Neural cell (in vitro differentiated cells): ENCODE measurements at regions not wholly inside any gene's neighbourhood (a gene's known extent, or its start where the extent isn't known, plus 50 kb on each side); places are given as distances from the start of the nearest gene placed in this dataset.

Experiments used
- H2AFZ ChIP-seq: fragments of 200-600, 300-800 bp; sonication (generic), shearing (Covaris generic); 2 replicates; pipeline ENCODE4 v1.6.0; 2014; ENCODE audit warnings: low read depth, mild to moderate bottlenecking, antibody characterized with exemption, low read length, moderate library complexity
- H3F3A ChIP-seq: fragments of 200-600 bp; shearing (Covaris generic); 2 replicates; pipeline ENCODE4 v1.6.1; 2016; ENCODE audit warnings: mild to moderate bottlenecking, moderate library complexity, mixed read lengths, antibody characterized with exemption, low read length; ENCODE audit not compliant: insufficient read depth, poor library complexity, severe bottlenecking
- H3K27ac ChIP-seq: fragments of 200-600, 300-800 bp; sonication (generic), shearing (Covaris generic); 2 replicates; pipeline ENCODE4 v1.5.1; 2014; ENCODE audit warnings: mild to moderate bottlenecking, low read length, moderate library complexity
- H3K27me3 ChIP-seq: fragments of 300-800, 200-600 bp; sonication (generic), shearing (Covaris generic); 2 replicates; pipeline ENCODE4 v1.6.0; 2014; ENCODE audit warnings: mild to moderate bottlenecking, low read depth, low read length, moderate library complexity; ENCODE audit not compliant: insufficient read depth
- H3K36me3 ChIP-seq: fragments of 300-800, 200-600 bp; sonication (generic), shearing (Covaris generic); 2 replicates; pipeline ENCODE4 v1.5.1; 2014; ENCODE audit warnings: mild to moderate bottlenecking, antibody characterized with exemption, low read length, moderate library complexity; ENCODE audit not compliant: insufficient read depth
- H3K4me2 ChIP-seq: fragments of 300-800, 200-600 bp; sonication (generic), shearing (Covaris generic); 2 replicates; pipeline ENCODE4 v1.6.0; 2014; ENCODE audit warnings: mild to moderate bottlenecking, low read length
- H3K4me3 ChIP-seq: fragments of 300-800, 200-600 bp; sonication (generic), shearing (Covaris generic); 2 replicates; pipeline ENCODE4 v1.5.1; 2014; ENCODE audit warnings: mild to moderate bottlenecking, low read length, moderate library complexity
- H3K79me2 ChIP-seq: fragments of 200-600 bp; shearing (Covaris generic); replicated peaks from 2 replicates; pipeline ENCODE4 v1.6.0; 2014; ENCODE audit warnings: mild to moderate bottlenecking, low read length, moderate library complexity; ENCODE audit not compliant: insufficient read depth
- H3K9ac ChIP-seq: fragments of 300-800, 200-600 bp; sonication (generic), shearing (Covaris generic); 2 replicates; pipeline ENCODE4 v1.6.1; 2016; ENCODE audit warnings: mild to moderate bottlenecking, low read length, mixed read lengths
- H3K9me2 ChIP-seq: fragments of 200-600 bp; shearing (Covaris generic); 2 replicates; pipeline ENCODE4 v1.6.1; 2016; ENCODE audit warnings: mild to moderate bottlenecking, low read length, mixed read lengths; ENCODE audit not compliant: insufficient read depth
- H3K9me3 ChIP-seq: fragments of 200-600, 300-800 bp; sonication (generic), shearing (Covaris generic); 2 replicates; pipeline ENCODE4 v1.6.1; 2016; ENCODE audit warnings: mild to moderate bottlenecking, mixed run types, low read length, moderate library complexity, mixed read lengths
- H4K20me1 ChIP-seq: fragments of 200-600 bp; shearing (Covaris generic); 2 replicates; pipeline ENCODE4 v1.6.1; 2016; ENCODE audit warnings: mild to moderate bottlenecking, mixed run types; ENCODE audit not compliant: insufficient read depth
- EP300 ChIP-seq: fragments of 450-650 bp; conservative IDR thresholded peaks from 2 replicates; pipeline ENCODE4 v1.6.1; 2014; ENCODE audit warnings: antibody characterized with exemption, mild to moderate bottlenecking, moderate library complexity; ENCODE audit not compliant: poor library complexity, severe bottlenecking
- EZH2 ChIP-seq: fragments of 200-600, 300-800 bp; shearing (Covaris generic), sonication (generic); IDR thresholded peaks from 2 replicates; pipeline ENCODE4 v1.6.1; 2014; ENCODE audit warnings: antibody characterized with exemption, low read length, borderline replicate concordance, mild to moderate bottlenecking; ENCODE audit not compliant: insufficient read depth, poor library complexity, severe bottlenecking
- MXI1 ChIP-seq: fragments of 450-650 bp; conservative IDR thresholded peaks from 2 replicates; pipeline ENCODE4 v1.6.1; 2014; ENCODE audit warnings: antibody characterized with exemption, mild to moderate bottlenecking; ENCODE audit not compliant: poor library complexity, severe bottlenecking
- POLR2AphosphoS5 ChIP-seq: IDR thresholded peaks from 2 replicates; pipeline ENCODE4 v1.6.1; 2012
- RAD21 ChIP-seq: fragments of 450-650 bp; conservative IDR thresholded peaks from 2 replicates; pipeline ENCODE4 v1.6.1; 2014; ENCODE audit warnings: antibody characterized with exemption, mild to moderate bottlenecking, moderate library complexity
- SMC3 ChIP-seq: fragments of 450-650 bp; conservative IDR thresholded peaks from 2 replicates; pipeline ENCODE4 v1.6.1; 2014; ENCODE audit warnings: antibody characterized with exemption, mild to moderate bottlenecking, moderate library complexity; ENCODE audit not compliant: poor library complexity
- TAF1 ChIP-seq: IDR thresholded peaks from 2 replicates; pipeline ENCODE4 v1.6.1; 2012; ENCODE audit warnings: low read depth
- TF ChIP-seq, protein P1 (sequence below): IDR thresholded peaks from 2 replicates; pipeline ENCODE4 v1.6.1; 2012; ENCODE audit warnings: borderline replicate concordance
- TF ChIP-seq, protein P2 (sequence below): fragments of 450-650 bp; IDR thresholded peaks from 2 replicates; pipeline ENCODE4 v1.5.1; 2014; ENCODE audit warnings: antibody characterized with exemption, mild to moderate bottlenecking, moderate library complexity; ENCODE audit not compliant: poor library complexity, severe bottlenecking

DNA sequence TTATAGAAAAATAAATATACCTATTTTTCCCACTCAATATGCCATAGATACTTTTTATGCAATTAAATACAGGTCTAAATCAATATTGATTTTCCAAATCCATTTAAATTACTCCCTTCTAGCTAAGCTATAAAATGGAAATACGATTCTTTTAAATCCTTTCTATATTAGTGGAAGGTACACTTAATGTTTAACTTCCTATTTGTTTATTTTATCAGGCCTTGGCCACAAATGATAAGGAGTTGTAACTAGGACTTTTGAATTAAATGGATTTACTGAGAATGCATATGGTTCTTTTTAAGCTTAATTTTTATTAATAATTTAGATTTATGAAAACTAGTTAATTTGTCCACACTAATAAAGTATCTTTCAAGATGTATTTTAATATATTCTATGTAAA is 517.0 kb upstream of the CHD1 start:
- Histone ChIP-seq H2AFZ (no peak overlapping the region), H3K4me2 (no peak overlapping the region), H3K36me3 (no peaks in the 10 kb centered on the region), H3K79me2 (no peaks in the 10 kb centered on the region), H3K9me2 (no peaks in the 10 kb centered on the region), H3F3A (no peaks in the 10 kb centered on the region), H4K20me1 (no peaks in the 10 kb centered on the region), H3K9ac (no peak overlapping the region), H3K4me3 (no peak overlapping the region), H3K9me3 (no peaks in the 10 kb centered on the region), H3K27me3 (no peaks in the 10 kb centered on the region), H3K27ac (no peak overlapping the region)
- TF ChIP-seq, protein P1, sequence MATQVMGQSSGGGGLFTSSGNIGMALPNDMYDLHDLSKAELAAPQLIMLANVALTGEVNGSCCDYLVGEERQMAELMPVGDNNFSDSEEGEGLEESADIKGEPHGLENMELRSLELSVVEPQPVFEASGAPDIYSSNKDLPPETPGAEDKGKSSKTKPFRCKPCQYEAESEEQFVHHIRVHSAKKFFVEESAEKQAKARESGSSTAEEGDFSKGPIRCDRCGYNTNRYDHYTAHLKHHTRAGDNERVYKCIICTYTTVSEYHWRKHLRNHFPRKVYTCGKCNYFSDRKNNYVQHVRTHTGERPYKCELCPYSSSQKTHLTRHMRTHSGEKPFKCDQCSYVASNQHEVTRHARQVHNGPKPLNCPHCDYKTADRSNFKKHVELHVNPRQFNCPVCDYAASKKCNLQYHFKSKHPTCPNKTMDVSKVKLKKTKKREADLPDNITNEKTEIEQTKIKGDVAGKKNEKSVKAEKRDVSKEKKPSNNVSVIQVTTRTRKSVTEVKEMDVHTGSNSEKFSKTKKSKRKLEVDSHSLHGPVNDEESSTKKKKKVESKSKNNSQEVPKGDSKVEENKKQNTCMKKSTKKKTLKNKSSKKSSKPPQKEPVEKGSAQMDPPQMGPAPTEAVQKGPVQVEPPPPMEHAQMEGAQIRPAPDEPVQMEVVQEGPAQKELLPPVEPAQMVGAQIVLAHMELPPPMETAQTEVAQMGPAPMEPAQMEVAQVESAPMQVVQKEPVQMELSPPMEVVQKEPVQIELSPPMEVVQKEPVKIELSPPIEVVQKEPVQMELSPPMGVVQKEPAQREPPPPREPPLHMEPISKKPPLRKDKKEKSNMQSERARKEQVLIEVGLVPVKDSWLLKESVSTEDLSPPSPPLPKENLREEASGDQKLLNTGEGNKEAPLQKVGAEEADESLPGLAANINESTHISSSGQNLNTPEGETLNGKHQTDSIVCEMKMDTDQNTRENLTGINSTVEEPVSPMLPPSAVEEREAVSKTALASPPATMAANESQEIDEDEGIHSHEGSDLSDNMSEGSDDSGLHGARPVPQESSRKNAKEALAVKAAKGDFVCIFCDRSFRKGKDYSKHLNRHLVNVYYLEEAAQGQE = no peak
- TF ChIP-seq RAD21 (no peak), POLR2AphosphoS5 (no peak), EP300 (no peak), SMC3 (no peak), EZH2 (no peak), MXI1 (no peak), TAF1 (no peak)
- TF ChIP-seq, protein P2, sequence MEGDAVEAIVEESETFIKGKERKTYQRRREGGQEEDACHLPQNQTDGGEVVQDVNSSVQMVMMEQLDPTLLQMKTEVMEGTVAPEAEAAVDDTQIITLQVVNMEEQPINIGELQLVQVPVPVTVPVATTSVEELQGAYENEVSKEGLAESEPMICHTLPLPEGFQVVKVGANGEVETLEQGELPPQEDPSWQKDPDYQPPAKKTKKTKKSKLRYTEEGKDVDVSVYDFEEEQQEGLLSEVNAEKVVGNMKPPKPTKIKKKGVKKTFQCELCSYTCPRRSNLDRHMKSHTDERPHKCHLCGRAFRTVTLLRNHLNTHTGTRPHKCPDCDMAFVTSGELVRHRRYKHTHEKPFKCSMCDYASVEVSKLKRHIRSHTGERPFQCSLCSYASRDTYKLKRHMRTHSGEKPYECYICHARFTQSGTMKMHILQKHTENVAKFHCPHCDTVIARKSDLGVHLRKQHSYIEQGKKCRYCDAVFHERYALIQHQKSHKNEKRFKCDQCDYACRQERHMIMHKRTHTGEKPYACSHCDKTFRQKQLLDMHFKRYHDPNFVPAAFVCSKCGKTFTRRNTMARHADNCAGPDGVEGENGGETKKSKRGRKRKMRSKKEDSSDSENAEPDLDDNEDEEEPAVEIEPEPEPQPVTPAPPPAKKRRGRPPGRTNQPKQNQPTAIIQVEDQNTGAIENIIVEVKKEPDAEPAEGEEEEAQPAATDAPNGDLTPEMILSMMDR = no peak

DNA sequence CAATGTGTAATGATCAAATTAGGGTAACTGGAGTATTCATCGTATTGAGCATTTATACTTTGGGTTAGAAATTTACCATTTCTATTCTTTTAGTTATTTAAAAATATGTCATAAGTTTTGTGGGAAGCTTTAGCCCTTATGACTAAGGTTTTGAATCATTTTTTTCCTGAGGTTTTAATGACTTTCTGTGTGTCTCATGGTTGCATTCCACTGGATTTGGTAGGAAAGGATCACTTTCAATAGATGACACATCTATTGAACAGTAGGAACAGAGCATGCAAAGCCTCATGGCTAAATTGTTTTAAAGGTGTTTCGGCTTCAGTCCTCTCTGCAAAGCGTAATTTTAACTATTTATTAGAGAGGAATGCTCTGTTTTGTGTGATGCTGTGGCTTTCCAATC is 512.4 kb upstream of the CHD1 start:
- Histone ChIP-seq H3K4me2 (no peak overlapping the region), H3K9me2 (no peaks in the 10 kb centered on the region), H3K27me3 (no peaks in the 10 kb centered on the region), H3K27ac (no peak overlapping the region), H3K36me3 (no peaks in the 10 kb centered on the region), H3K4me3 (no peak overlapping the region), H3F3A (no peaks in the 10 kb centered on the region), H3K9me3 (no peaks in the 10 kb centered on the region), H4K20me1 (no peaks in the 10 kb centered on the region), H3K79me2 (no peaks in the 10 kb centered on the region), H2AFZ (no peak overlapping the region), H3K9ac (no peak overlapping the region)
- no peak for TF ChIP-seq SMC3

DNA sequence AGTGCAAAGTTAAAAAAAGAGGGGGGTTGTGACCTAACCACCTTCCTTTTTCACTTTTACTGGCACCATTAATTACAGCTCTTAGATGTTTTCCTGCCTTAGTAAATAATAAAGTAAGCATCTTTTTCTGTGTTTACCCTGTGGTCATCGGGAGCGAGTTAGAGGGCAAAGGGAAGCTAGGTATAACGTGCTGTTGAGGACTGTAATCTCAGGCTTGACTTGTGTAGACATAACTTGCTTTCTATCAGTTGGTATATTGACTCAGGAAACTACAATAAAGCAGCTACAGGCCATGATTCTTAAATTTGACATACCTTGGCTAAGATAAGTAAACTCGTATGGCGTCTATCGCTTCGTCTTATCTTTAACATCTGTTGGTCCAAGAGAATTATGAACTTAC is 509.8 kb upstream of the CHD1 start:
- no peak overlapping the region for H3K4me2 ChIP-seq
- H3K9me3 ChIP-seq = no peaks in the 10 kb centered on the region
- no peaks in the 10 kb centered on the region for H3K36me3 ChIP-seq
- H3F3A ChIP-seq = no peaks in the 10 kb centered on the region
- H3K9ac ChIP-seq = no peak overlapping the region
- H3K9me2 ChIP-seq = no peaks in the 10 kb centered on the region
- H4K20me1 ChIP-seq = no peaks in the 10 kb centered on the region
- no peak overlapping the region for H3K27ac ChIP-seq
- no peaks in the 10 kb centered on the region for H3K79me2 ChIP-seq
- TF ChIP-seq EZH2 (no peak), RAD21 (no peak), MXI1 (no peak), EP300 (no peak), SMC3 (no peak), TAF1 (no peak), POLR2AphosphoS5 (no peak)
- TF ChIP-seq, protein P2 = no peak
- TF ChIP-seq, protein P1 = no peak
- no peak overlapping the region for H2AFZ ChIP-seq
- H3K27me3 ChIP-seq = no peaks in the 10 kb centered on the region
- no peak overlapping the region for H3K4me3 ChIP-seq
